Activated T-cell treated with anti-CD3 and anti-CD28 coated beads, Interleukin-2, amount 50 U/mL, for 24 hours (primary cell): ENCODE measurements at regions not wholly inside any gene's neighbourhood (a gene's known extent, or its start where the extent isn't known, plus 50 kb on each side); places are given as distances from the start of the nearest gene placed in this dataset.
"Not testable (repeated sequence)": the region's sequence is repeated elsewhere in the genome, so short reads cannot be mapped to it uniquely, and the experiment has no call there.

Experiments used
- DNase-seq: peaks from one replicate; pipeline ENCODE4 v3.0.0-alpha.2; 2020
- H3K27ac Mint-ChIP-seq: 2 replicates; pipeline ENCODE4 v1.8.0; 2020; ENCODE audit warnings: mild to moderate bottlenecking, mixed read lengths
- H3K27me3 Mint-ChIP-seq: 2 replicates; pipeline ENCODE4 v1.8.0; 2020; ENCODE audit warnings: mixed read lengths
- H3K36me3 Mint-ChIP-seq: 2 replicates; pipeline ENCODE4 v1.8.0; 2020; ENCODE audit warnings: low read depth, mixed read lengths
- H3K4me1 Mint-ChIP-seq: 2 replicates; pipeline ENCODE4 v1.8.0; 2020; ENCODE audit warnings: low read depth, mixed read lengths
- H3K4me3 Mint-ChIP-seq: 2 replicates; pipeline ENCODE4 v1.8.0; 2020; ENCODE audit warnings: mild to moderate bottlenecking, moderate library complexity, mixed read lengths
- H3K9me3 Mint-ChIP-seq: 2 replicates; pipeline ENCODE4 v1.8.0; 2020; ENCODE audit warnings: mixed read lengths

GRCh38 chr7:19954166-19954565, 180.7 kb upstream of the TMEM196 start:
- H3K27ac Mint-ChIP-seq, H3K27me3 Mint-ChIP-seq, H3K4me3 Mint-ChIP-seq, H3K4me1 Mint-ChIP-seq, H3K36me3 Mint-ChIP-seq, DNase-seq: not testable (repeated sequence)
- peaks cover 14% of the 10 kb centered on the region for H3K9me3 Mint-ChIP-seq

DNA sequence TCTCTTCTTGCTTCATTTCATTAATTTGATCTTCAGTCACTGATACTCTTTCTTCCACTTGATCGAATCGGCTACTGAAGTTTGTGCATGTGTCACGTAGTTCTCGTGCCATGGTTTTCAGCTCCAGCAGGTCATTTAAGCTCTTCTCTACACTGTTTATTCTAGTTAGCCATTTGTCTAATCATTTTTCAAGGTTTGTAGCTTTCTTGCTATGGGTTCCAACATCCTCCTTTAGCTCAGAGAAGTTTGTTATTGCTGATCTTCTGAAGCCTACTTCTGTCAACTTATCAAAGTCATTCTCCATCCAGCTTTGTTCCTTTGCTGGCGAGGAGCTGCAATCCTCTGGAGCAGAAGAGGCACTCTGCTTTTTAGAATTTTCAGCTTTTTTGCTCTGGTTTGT, 180.0 kb upstream of the TMEM196 start:
- H3K27ac Mint-ChIP-seq, DNase-seq, H3K4me3 Mint-ChIP-seq, H3K27me3 Mint-ChIP-seq, H3K36me3 Mint-ChIP-seq, H3K4me1 Mint-ChIP-seq: not testable (repeated sequence)
- peaks cover 14% of the 10 kb centered on the region for H3K9me3 Mint-ChIP-seq

DNA sequence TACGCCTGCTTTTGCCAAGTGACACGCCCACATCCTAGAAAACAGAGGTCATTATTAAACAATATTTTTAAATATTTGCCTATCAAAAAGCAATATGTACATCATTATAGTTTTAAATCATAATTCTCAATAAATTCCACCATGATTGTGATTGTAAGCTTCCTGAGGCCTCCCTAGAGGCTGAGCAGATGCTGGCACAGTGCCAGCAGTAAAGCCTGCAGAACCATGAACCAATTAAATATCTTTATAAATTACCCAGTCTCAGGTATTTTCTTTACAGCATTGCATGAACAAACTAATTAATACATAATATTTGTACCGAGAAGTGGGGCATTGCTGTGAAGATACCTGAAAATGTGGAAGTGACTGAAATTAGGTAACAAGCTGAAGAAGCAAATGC, 174.7 kb upstream of the TMEM196 start:
- no peaks in the 10 kb centered on the region for H3K27me3 Mint-ChIP-seq
- no peaks in the 10 kb centered on the region for H3K36me3 Mint-ChIP-seq
- H3K27ac Mint-ChIP-seq = no peak overlapping the region
- H3K4me1 Mint-ChIP-seq = no peaks in the 10 kb centered on the region
- no peak for DNase-seq
- H3K4me3 Mint-ChIP-seq = no peak overlapping the region
- H3K9me3 Mint-ChIP-seq = peaks cover 9% of the 10 kb centered on the region

DNA sequence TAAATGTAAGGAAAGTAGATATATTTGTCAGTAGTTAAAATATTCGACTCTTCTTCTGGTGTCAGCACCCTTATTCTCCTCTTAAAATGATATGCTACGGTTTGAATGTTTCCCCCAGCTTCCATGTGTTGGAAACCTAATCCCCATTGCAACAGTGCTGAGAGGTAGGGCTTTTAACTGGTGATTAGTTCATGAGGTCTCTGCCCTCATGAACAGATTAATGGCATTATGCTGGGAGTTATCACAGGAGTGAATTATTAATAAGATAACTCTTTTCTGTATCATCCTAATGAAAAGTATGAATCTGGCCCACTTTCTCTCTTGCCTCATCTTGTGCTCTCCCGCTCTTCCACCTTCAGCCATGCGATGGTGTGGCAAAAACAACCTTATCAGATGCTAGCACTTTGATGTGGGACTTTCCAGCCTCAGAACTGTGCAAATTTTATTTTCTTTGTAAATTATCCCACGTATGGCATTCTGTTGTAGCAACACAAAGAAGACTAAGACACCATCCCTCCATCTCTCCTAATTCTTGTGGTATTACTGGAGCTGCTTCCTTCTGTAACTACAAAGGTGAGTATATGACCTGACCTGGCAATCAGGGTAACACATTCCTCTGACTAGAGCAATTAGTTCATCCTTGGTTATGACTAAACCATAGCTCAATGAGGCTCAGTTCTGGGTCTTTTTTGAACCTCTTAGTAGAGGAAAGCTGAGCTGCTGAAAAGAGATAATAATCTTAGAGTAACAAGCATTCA, 171.1 kb upstream of the TMEM196 start:
- H3K27ac Mint-ChIP-seq = no peak overlapping the region
- H3K4me3 Mint-ChIP-seq = no peak overlapping the region
- H3K27me3 Mint-ChIP-seq = no peaks in the 10 kb centered on the region
- H3K36me3 Mint-ChIP-seq = no peaks in the 10 kb centered on the region
- DNase-seq = no peak
- H3K9me3 Mint-ChIP-seq = peaks cover under 1% of the 10 kb centered on the region
- H3K4me1 Mint-ChIP-seq = no peaks in the 10 kb centered on the region

DNA sequence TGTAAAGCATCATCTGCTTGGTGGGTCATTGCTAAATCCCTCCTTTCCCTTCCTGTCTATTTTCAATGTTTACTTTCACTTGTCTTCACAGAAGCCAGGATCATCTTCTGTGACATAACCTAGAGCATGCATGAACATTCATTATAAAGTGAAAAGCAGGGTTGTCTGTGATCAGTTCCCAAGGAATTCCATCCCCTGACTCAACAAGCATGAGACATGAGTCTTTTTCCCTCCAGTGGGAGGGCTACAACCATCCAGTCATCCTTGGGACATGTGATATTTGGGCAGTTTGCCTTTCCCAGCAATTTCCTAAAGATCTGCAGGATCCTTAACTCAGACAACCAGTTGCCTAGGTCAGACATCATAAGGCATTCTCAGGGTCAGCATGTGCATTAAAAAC, 166.3 kb upstream of the TMEM196 start:
- H3K9me3 Mint-ChIP-seq = peaks cover 8% of the 10 kb centered on the region
- H3K4me1 Mint-ChIP-seq = no peaks in the 10 kb centered on the region
- H3K4me3 Mint-ChIP-seq = no peak overlapping the region
- H3K36me3 Mint-ChIP-seq = no peaks in the 10 kb centered on the region
- H3K27me3 Mint-ChIP-seq = no peaks in the 10 kb centered on the region
- H3K27ac Mint-ChIP-seq = no peak overlapping the region
- DNase-seq = no peak

- peaks cover 2% of the 10 kb centered on the region for H3K4me1 Mint-ChIP-seq
- no peak overlapping the region for H3K27ac Mint-ChIP-seq
- no peak overlapping the region for H3K4me3 Mint-ChIP-seq
- no peak for DNase-seq
- no peaks in the 10 kb centered on the region for H3K27me3 Mint-ChIP-seq
- no peaks in the 10 kb centered on the region for H3K36me3 Mint-ChIP-seq
- H3K9me3 Mint-ChIP-seq = peaks cover 6% of the 10 kb centered on the region
These were observed 159.3 kb upstream of the TMEM196 start for GRCh38 chr7:19932549-19933249.

- Mint-ChIP-seq H3K9me3 (peaks cover 6% of the 10 kb centered on the region), H3K36me3 (no peaks in the 10 kb centered on the region), H3K4me1 (peaks cover 3% of the 10 kb centered on the region), H3K27ac (no peak overlapping the region), H3K27me3 (no peaks in the 10 kb centered on the region), H3K4me3 (no peak overlapping the region)
- DNase-seq = no peak
These were observed 157.4 kb upstream of the TMEM196 start for GRCh38 chr7:19930851-19931250.

GRCh38 chr7:19930051-19930450, 156.6 kb upstream of the TMEM196 start:
- no peak overlapping the region for H3K27ac Mint-ChIP-seq
- H3K36me3 Mint-ChIP-seq = no peaks in the 10 kb centered on the region
- H3K9me3 Mint-ChIP-seq = peaks cover 4% of the 10 kb centered on the region
- no peaks in the 10 kb centered on the region for H3K27me3 Mint-ChIP-seq
- peaks cover 3% of the 10 kb centered on the region for H3K4me1 Mint-ChIP-seq
- DNase-seq = no peak
- H3K4me3 Mint-ChIP-seq = no peak overlapping the region

- H3K4me3 Mint-ChIP-seq = no peak overlapping the region
- peaks cover 3% of the 10 kb centered on the region for H3K4me1 Mint-ChIP-seq
- H3K36me3 Mint-ChIP-seq = no peaks in the 10 kb centered on the region
- H3K27ac Mint-ChIP-seq = no peak overlapping the region
- H3K27me3 Mint-ChIP-seq = no peaks in the 10 kb centered on the region
- no peak for DNase-seq
- H3K9me3 Mint-ChIP-seq = peaks cover 3% of the 10 kb centered on the region
These were observed 154.8 kb upstream of the TMEM196 start for GRCh38 chr7:19928247-19928646.

GRCh38 chr7:19920705-19921104, 147.3 kb upstream of the TMEM196 start:
- H3K36me3 Mint-ChIP-seq = no peaks in the 10 kb centered on the region
- H3K27me3 Mint-ChIP-seq = no peaks in the 10 kb centered on the region
- H3K9me3 Mint-ChIP-seq = peaks cover 6% of the 10 kb centered on the region
- no peak for DNase-seq
- no peak overlapping the region for H3K4me3 Mint-ChIP-seq
- no peak overlapping the region for H3K27ac Mint-ChIP-seq
- no peaks in the 10 kb centered on the region for H3K4me1 Mint-ChIP-seq

- Mint-ChIP-seq H3K27me3 (no peaks in the 10 kb centered on the region), H3K4me3 (no peak overlapping the region), H3K27ac (no peak overlapping the region), H3K4me1 (no peaks in the 10 kb centered on the region), H3K9me3 (peaks cover 6% of the 10 kb centered on the region), H3K36me3 (no peaks in the 10 kb centered on the region)
- DNase-seq = no peak
These were observed 146.7 kb upstream of the TMEM196 start for GRCh38 chr7:19920166-19920565.

DNA sequence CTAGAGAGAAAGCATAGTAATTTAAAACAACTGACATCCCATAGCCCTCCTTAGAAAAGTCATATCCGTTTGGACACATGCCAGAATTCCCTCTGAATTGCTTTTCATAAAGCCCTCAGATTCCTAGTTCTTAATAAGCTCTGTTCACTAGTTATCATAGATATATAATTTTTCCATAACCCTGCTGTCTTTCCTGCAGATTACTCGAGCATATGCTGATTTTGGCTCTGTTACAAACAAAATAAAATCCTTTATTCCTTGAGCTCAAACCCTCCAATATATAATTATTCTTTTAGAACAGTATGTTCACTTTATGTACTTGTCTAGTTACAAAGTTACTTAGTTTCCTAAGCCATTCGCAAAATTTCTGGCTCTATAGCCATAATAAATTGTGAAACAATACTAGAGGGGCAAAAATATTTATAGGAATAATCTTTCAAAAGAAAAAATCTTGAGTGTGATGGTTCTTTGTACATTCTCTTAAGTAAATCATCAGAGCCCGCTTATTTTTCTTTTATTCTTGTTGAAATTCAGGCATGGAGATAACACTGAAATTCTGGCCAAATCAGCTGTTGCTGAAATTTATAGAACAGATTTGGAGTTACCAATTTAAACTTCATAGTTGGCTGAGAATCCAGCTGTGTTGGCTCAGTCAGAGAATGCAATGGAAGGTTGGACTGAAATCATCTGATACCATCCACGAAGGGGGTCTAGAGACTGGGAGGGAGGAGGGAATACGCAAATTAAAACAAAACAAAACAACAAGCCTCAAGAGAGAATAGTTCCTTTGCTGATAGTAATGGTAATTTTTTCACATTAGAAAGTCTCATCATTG, 146.1 kb upstream of the TMEM196 start:
- no peak overlapping the region for H3K27ac Mint-ChIP-seq
- no peak for DNase-seq
- peaks cover 6% of the 10 kb centered on the region for H3K9me3 Mint-ChIP-seq
- no peaks in the 10 kb centered on the region for H3K36me3 Mint-ChIP-seq
- no peak overlapping the region for H3K4me3 Mint-ChIP-seq
- H3K4me1 Mint-ChIP-seq = no peaks in the 10 kb centered on the region
- no peaks in the 10 kb centered on the region for H3K27me3 Mint-ChIP-seq

DNA sequence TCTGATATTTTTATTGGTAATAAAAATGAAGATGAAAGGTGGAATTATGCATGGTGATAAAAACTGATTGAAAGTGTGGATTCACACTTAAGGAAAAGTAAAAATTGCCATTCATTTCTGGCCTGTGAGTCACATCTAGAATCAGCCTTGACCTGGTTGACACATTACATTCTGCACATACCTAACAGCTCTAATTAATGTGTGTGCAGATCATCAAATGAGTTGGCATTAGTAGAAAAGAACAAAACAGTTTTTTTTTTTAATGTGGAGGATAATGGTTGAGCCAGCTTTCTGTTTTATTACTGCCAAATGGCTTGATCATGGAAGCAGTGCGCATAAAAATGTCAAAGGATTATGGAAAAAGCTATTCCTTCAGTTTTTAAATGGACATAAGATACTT, 142.6 kb upstream of the TMEM196 start:
- Mint-ChIP-seq H3K36me3 (no peaks in the 10 kb centered on the region), H3K27me3 (no peaks in the 10 kb centered on the region), H3K4me3 (no peak overlapping the region), H3K27ac (no peak overlapping the region), H3K4me1 (no peaks in the 10 kb centered on the region), H3K9me3 (peaks cover 3% of the 10 kb centered on the region)
- no peak for DNase-seq

DNA sequence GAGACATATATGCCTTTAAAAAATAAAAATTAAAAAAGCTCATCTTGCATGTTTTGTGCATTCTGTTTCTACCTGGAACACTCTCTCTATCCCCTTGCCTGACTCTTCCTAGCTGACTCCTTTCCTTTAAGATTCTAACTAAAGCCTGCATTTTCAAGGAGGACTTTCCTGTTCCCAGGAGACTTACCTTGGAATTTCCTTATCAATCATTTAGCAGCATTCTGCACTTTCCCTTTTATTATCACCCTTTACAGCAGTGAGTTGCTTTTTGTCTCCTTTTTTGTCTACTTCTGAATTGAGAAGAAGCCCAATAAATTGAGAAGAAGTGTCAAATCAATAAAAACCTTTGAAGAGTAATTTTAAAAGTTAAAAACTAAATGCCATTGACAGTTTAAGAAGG, 142.2 kb upstream of the TMEM196 start:
- no peak overlapping the region for H3K4me3 Mint-ChIP-seq
- H3K36me3 Mint-ChIP-seq = no peaks in the 10 kb centered on the region
- no peaks in the 10 kb centered on the region for H3K4me1 Mint-ChIP-seq
- no peak for DNase-seq
- H3K27ac Mint-ChIP-seq = no peak overlapping the region
- peaks cover 3% of the 10 kb centered on the region for H3K9me3 Mint-ChIP-seq
- H3K27me3 Mint-ChIP-seq = no peaks in the 10 kb centered on the region

- Mint-ChIP-seq H3K4me1 (no peaks in the 10 kb centered on the region), H3K4me3 (no peak overlapping the region), H3K27ac (no peak overlapping the region), H3K36me3 (no peaks in the 10 kb centered on the region), H3K27me3 (no peaks in the 10 kb centered on the region), H3K9me3 (peaks cover 3% of the 10 kb centered on the region)
- no peak for DNase-seq
These were observed 141.4 kb upstream of the TMEM196 start for GRCh38 chr7:19914866-19915265.
